Inflammatory macrophage treated with lipopolysaccharide for 1 hour (primary cell): ENCODE measurements at regions not wholly inside any gene's neighbourhood (a gene's known extent, or its start where the extent isn't known, plus 50 kb on each side); places are given as distances from the start of the nearest gene placed in this dataset.

Experiments
- DNase-seq, 2 donors: peaks; one replicate each; pipeline ENCODE4 v3.0.0-alpha.2; 2020 to 2022

- DNase-seq = no peak
These were observed 584.2 kb upstream of the INTU start for GRCh38 chr4:127048376-127049044.

GRCh38 chr4:127049526-127049925 is 583.2 kb upstream of the INTU start:
- DNase-seq = no peak

DNA sequence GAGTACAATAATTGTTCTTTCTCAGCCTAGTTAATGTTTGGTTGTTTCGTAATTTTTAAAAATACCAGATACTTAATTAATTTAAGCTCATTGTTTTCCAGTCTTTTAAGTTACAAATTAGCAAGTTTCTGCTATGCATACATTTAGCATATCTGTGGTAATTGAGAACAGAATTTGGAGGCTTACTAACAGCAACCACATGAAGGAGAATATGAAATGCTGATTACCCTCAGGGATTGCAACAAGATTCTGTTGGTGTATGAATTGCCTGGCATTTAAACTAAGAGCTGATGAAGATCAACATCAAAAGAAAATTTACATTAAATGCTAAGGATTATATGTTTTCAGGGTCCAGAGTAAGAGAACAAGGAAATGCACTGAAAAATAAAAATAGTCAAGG is 580.0 kb upstream of the INTU start:
- no peak for DNase-seq

- no peak for DNase-seq
These were observed 577.4 kb upstream of the INTU start for GRCh38 chr4:127055357-127055756.

- DNase-seq = no peak
These were observed 563.1 kb upstream of the INTU start for GRCh38 chr4:127069675-127070074.

GRCh38 chr4:127071443-127071842 is 561.3 kb upstream of the INTU start:
- no peak for DNase-seq

DNA sequence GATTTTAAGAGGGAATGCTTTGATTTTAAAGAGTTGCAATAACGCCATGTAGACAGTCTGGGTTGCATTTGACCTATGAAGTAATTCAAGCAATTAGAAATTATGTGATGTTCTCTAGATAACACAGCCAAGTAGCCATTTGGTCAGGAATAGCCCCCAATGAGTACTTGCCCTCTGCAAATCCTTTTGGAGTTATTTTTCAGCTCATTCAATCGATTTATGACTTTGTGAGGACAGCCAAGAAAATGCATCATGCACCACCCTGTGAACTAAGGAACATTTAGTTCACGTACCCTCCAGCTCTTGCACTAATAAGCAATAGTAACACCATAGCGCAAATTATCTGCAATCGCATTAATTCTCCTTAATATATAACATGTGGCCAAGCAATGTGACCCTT is 552.6 kb upstream of the INTU start:
- no peak for DNase-seq

DNA sequence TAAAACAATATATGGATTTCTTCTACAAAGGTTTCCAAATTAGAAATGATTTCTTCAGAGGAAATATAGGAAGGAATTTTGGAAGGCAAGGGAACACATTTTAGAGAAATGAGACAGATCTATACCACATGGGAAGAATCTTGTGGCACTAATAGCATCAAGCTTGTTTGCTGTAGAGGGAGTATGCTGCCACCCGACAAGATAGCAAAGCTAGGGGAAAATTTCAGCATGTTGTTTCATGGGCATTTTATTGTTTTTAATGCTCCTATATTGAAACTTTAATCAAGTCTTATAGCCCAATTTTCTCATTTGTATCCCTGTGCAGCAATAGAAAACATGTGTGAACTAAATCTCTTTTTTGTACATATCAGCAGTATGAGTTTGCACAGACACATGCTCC is 551.7 kb upstream of the INTU start:
- no peak for DNase-seq

GRCh38 chr4:127082986-127083385 is 549.8 kb upstream of the INTU start:
- no peak for DNase-seq

GRCh38 chr4:127084666-127085065 is 548.1 kb upstream of the INTU start:
- DNase-seq = no peak

DNA sequence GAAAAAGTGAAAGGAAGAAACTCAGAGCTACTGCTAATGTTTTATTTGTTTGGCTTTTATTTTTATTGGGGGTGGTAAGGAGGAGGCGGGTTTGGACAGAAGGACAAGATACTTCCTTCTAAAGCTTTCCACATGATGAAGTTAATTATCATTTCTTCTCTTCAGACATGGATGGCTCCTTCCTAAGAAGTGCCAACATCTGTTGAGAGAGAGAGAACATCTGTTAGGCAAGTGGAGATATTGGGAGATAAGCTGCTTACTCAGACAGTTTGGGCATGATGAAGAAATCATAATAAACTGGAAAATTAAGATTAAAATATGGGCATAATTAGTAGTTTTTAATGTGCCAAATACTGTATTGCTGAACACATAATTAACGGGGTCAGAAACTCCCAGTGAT is 535.7 kb upstream of the INTU start:
- no peak for DNase-seq

- no peak for DNase-seq
These were observed 530.4 kb upstream of the INTU start for GRCh38 chr4:127102361-127102760.

- no peak for DNase-seq
These were observed 529.1 kb upstream of the INTU start for GRCh38 chr4:127103681-127104115.

DNA sequence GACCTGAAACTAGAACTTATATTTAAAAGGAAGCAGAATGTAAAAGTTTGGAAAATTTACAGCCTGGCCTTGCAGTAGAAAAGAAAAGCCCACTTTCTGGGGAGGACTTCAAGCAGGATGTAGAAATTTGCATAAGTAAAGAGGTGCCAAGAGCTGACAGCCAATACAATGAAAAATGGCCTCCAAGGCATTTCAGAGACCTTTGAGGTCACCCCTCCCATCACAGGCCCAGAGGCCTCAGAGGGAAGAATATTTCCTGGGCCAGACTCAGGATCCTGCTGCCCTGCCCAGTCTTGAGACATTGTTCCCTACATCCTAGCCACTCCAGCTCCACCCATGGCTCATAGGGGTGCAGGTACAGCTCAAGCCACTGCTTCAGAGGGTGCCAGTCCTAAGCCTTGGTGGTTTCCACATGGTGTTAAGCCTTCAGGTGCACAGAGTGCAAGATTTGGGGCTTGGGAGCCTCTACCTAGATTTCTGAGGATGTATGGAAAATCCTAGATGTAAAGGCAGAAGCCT is 518.9 kb upstream of the INTU start:
- no peak for DNase-seq

DNA sequence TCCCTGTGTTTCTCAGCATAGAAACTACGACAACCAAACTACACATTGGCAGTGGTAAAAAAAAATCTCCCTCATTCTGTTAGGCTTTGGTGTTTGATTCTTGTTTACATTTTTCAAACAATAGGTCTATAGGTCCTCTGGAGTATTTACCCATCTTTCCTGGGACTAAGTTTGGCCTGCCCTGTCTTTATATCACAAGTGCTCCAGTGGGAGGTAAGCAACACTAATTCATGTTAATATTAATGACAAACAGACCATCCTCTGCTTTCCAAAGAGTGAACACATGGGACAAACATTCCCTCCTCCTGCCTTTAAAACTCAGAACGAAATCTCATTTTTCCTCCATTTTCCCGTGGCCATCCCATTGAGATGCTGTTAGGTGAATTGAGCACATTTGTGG is 514.1 kb upstream of the INTU start:
- DNase-seq = no peak

- no peak for DNase-seq
These were observed 512.2 kb upstream of the INTU start for GRCh38 chr4:127120441-127121090.

GRCh38 chr4:127124919-127125318 is 507.8 kb upstream of the INTU start:
- DNase-seq = no peak

- no peak for DNase-seq
These were observed 506.0 kb upstream of the INTU start for GRCh38 chr4:127126718-127127117.

- no peak for DNase-seq
These were observed 501.2 kb upstream of the INTU start for GRCh38 chr4:127131527-127131926.

- DNase-seq = no peak
These were observed 498.3 kb upstream of the INTU start for GRCh38 chr4:127134490-127134889.

- no peak for DNase-seq
These were observed 494.2 kb upstream of the INTU start for GRCh38 chr4:127138586-127138985.

DNA sequence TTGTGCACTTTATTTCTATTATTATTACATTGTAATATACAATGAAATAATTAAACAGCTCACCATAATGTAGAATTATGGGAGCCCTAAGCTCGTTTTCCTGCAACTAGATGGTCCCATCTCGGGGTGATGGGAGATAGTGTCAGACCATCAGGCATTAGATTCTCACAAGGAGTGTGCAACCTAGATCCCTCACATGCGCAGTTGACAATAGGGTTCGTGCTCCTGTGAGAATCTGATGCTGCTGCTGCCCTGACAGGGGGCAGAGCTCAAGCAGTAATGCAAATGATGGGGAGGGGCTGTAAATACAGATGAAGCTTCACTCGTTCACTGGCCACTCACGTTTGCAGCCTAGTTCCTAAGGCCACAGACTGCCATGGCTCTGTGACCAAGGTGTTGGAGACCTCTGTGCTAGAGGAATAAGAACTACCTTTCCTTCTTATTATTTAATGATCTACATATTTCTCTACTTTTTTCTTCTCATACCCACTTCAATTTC is 492.9 kb upstream of the INTU start:
- no peak for DNase-seq

- DNase-seq = no peak
These were observed 492.5 kb upstream of the INTU start for GRCh38 chr4:127140306-127140705.

DNA sequence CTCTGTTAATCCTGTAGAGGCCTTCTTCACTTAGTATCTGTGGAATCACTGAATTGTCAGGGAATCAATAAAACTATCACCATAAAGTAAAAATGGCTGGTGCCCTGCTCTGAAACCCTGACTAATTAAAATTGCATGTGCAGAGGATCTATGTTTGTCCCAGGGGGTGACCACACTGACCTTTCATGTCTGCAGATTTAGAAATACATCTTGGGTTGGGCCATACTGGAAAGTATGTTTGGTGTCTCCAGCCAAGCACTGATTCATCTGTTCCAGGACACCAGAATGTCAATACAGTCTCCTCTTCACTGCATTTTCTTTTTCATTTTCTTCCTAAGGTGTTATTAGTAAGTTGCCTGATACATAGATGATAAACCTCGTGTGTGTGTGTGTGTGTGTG is 490.9 kb upstream of the INTU start:
- DNase-seq = no peak
